Esophagus squamous epithelium (tissue), 5 donors: ENCODE measurements at regions not wholly inside any gene's neighbourhood (a gene's known extent, or its start where the extent isn't known, plus 50 kb on each side); places are given as distances from the start of the nearest gene placed in this dataset.

Source experiments
- DNase-seq: peaks from one replicate; lab custom pipeline; 2025; lab: John Stamatoyannopoulos, UW
- H3K27ac ChIP-seq, 4 donors: fragments of 200-600 bp; sonication (generic); one replicate each; pipeline ENCODE4 v1.5.1; 2016 to 2019; ENCODE audit warnings: mild to moderate bottlenecking in 1 of 4
- H3K27me3 ChIP-seq, 4 donors: fragments of 200-600 bp; sonication (generic); 1 replicate in 3 of 4; 2 replicates in 1 of 4; pipeline versions ENCODE4 v1.5.1 to v1.6.0; 2017 to 2021; ENCODE audit warnings: antibody characterized with exemption in 1 of 4
- H3K36me3 ChIP-seq, 3 donors: fragments of 200-600 bp; sonication (generic); one replicate each; pipeline ENCODE4 v1.5.1; 2016 to 2019
- H3K4me1 ChIP-seq, 3 donors: fragments of 200-600 bp; sonication (generic); one replicate each; pipeline ENCODE4 v1.5.1; 2017 to 2019
- H3K4me3 ChIP-seq, 4 donors: fragments of 200-600 bp; sonication (generic); 1 replicate in 3 of 4; 2 replicates in 1 of 4; pipeline ENCODE4 v1.5.1; 2016 to 2019; ENCODE audit warnings: mild to moderate bottlenecking in 2 of 4, moderate library complexity in 1 of 4
- H3K9me3 ChIP-seq, 3 donors: fragments of 200-600 bp; sonication (generic); one replicate each; pipeline ENCODE4 v1.5.1; 2016 to 2019
- CTCF ChIP-seq, 6 experiments: fragments of 450-650 bp in 4 of 6; fragments of 200-600 bp in 2 of 6; sonication (generic) in 2 of 6; IDR thresholded peaks; one replicate each; pipeline ENCODE4 v1.5.1; 2016 to 2019; ENCODE audit warnings: antibody characterized with exemption in 6 of 6, mild to moderate bottlenecking in 4 of 6, moderate library complexity in 4 of 6
- POLR2A ChIP-seq, 4 donors: fragments of 450-650 bp; IDR thresholded peaks; one replicate each; pipeline ENCODE4 v1.6.1; 2017; ENCODE audit warnings: antibody characterized with exemption in 4 of 4, mild to moderate bottlenecking in 4 of 4, moderate library complexity in 3 of 4
- WGBS, 2 donors: methylation state at CpG; one replicate each; pipeline ENCODE4 v1.1.5; 2018; 5-methylcytosine and 5-hydroxymethylcytosine counted together
- intact Hi-C: fragments of 100-400 bp; cut with DNase I; formaldehyde crosslinking; loops from one replicate; pipeline ENCODE4 v1.15.0; 2022
- donor health status: DM: yes; HTN: yes; CAD: no.

- Histone ChIP-seq H3K9me3 (no peaks in the 10 kb centered on the region), H3K36me3 (no peaks in the 10 kb centered on the region), H3K4me3 (no peak overlapping the region), H3K4me1 (peaks cover 0 to 51% (median 0%) of the 10 kb centered on the region in 3 donors), H3K27me3 (no peaks in the 10 kb centered on the region), H3K27ac (peak overlapping the region; percentile 87 to 92 (median 90))
- 35 to 56% methylated on average over 7 of the region's 8 CpGs for WGBS, 2 donors
- TF ChIP-seq CTCF (IDR thresholded peaks at IDR 0.05) (no peak), POLR2A (IDR thresholded peaks at IDR 0.05) (no peak)
- no peak for DNase-seq
- intact Hi-C loops = no loop called here
Observed at GRCh38 chr7:46651561-46652088, 730.6 kb upstream of the IGFBP3 start.

- TF ChIP-seq POLR2A (IDR thresholded peaks at IDR 0.05) (no peak), CTCF (IDR thresholded peaks at IDR 0.05) (no peak)
- H3K36me3 ChIP-seq = no peaks in the 10 kb centered on the region
- H3K27me3 ChIP-seq = no peaks in the 10 kb centered on the region
- no peaks in the 10 kb centered on the region for H3K9me3 ChIP-seq
- DNase-seq = no peak
- peak overlapping the region; percentile 87 to 92 (median 90) for H3K27ac ChIP-seq
- no peak overlapping the region for H3K4me3 ChIP-seq
- intact Hi-C loops = no loop called here
- peaks cover 0 to 51% (median 0%) of the 10 kb centered on the region in 3 donors for H3K4me1 ChIP-seq
- 42 to 55% methylated on average over 2 of the region's 2 CpGs for WGBS, 2 donors
Observed at GRCh38 chr7:46651070-46651469, 730.0 kb upstream of the IGFBP3 start.

- Histone ChIP-seq H3K4me1 (peaks cover 0 to 51% (median 0%) of the 10 kb centered on the region in 3 donors), H3K36me3 (no peaks in the 10 kb centered on the region), H3K27me3 (no peaks in the 10 kb centered on the region), H3K27ac (no peak overlapping the region), H3K9me3 (no peaks in the 10 kb centered on the region), H3K4me3 (no peak overlapping the region)
- no peak for TF ChIP-seq CTCF (IDR thresholded peaks at IDR 0.05)
- TF ChIP-seq POLR2A (IDR thresholded peaks at IDR 0.05) = no peak
- 48 to 56% methylated on average over 2 of the region's 2 CpGs for WGBS, 2 donors
- intact Hi-C loops = no loop called here
- DNase-seq = no peak
Observed at GRCh38 chr7:46649876-46650275, 728.8 kb upstream of the IGFBP3 start.

GRCh38 chr7:46637793-46638735 lies 717.0 kb upstream of the IGFBP3 start:
- intact Hi-C loops = no loop called here
- Histone ChIP-seq H3K27me3 (no peaks in the 10 kb centered on the region), H3K27ac (no peak overlapping the region), H3K36me3 (no peaks in the 10 kb centered on the region), H3K9me3 (no peaks in the 10 kb centered on the region), H3K4me1 (no peaks in the 10 kb centered on the region), H3K4me3 (no peak overlapping the region)
- WGBS, 2 donors = 70 to 79% methylated on average over 10 of the region's 12 CpGs
- no peak for TF ChIP-seq POLR2A (IDR thresholded peaks at IDR 0.05)
- TF ChIP-seq CTCF (IDR thresholded peaks at IDR 0.05) = no peak
- DNase-seq = no peak

GRCh38 chr7:46636022-46636421 lies 715.0 kb upstream of the IGFBP3 start:
- TF ChIP-seq POLR2A (IDR thresholded peaks at IDR 0.05) (no peak), CTCF (IDR thresholded peaks at IDR 0.05) (no peak)
- H3K36me3 ChIP-seq = no peaks in the 10 kb centered on the region

More at GRCh38 chr7:46636022-46636421, 715.0 kb upstream of the IGFBP3 start:
- intact Hi-C loops = no loop called here
- Histone ChIP-seq H3K27ac (no peak overlapping the region), H3K27me3 (no peaks in the 10 kb centered on the region), H3K4me3 (no peak overlapping the region), H3K4me1 (no peaks in the 10 kb centered on the region), H3K9me3 (no peaks in the 10 kb centered on the region)
- DNase-seq = no peak
- 62 to 84% methylated on average over 3 of the region's 3 CpGs for WGBS, 2 donors
